ENCODE measurements at regions not wholly inside any gene's neighbourhood (a gene's known extent, or its start where the extent isn't known, plus 50 kb on each side); places are given as distances from the start of the nearest gene placed in this dataset.

GRCh38 chr2:40629768-40630434 lies 178.0 kb upstream of the SLC8A1 start:
- Histone ChIP-seq H3K4me1 (ENCODE audit: control insufficient read depth in 1 of 2, insufficient read depth in 1 of 2, low read depth in 1 of 2, low read length in 1 of 2) (no peaks in the 10 kb centered on the region), H3K9me3 (no peaks in the 10 kb centered on the region), H3K27ac (no peak overlapping the region), H3K36me3 (no peaks in the 10 kb centered on the region), H3K4me3 (ENCODE audit: low read depth in 1 of 2, low read length in 1 of 2) (no peak overlapping the region), H3K27me3 (no peaks in the 10 kb centered on the region)
- no peak for TF ChIP-seq CTCF (IDR thresholded peaks at IDR 0.05)

GRCh38 chr2:40639320-40639719 lies 187.4 kb upstream of the SLC8A1 start:
- Histone ChIP-seq H3K4me1 (ENCODE audit: control insufficient read depth in 1 of 2, insufficient read depth in 1 of 2, low read depth in 1 of 2, low read length in 1 of 2) (peaks cover 16 to 33% of the 10 kb centered on the region in 2 experiments), H3K9me3 (no peaks in the 10 kb centered on the region), H3K27me3 (no peaks in the 10 kb centered on the region), H3K4me3 (ENCODE audit: low read depth in 1 of 2, low read length in 1 of 2) (no peak overlapping the region), H3K36me3 (no peaks in the 10 kb centered on the region), H3K27ac (no peak overlapping the region)
- no peak for TF ChIP-seq CTCF (IDR thresholded peaks at IDR 0.05)

DNA sequence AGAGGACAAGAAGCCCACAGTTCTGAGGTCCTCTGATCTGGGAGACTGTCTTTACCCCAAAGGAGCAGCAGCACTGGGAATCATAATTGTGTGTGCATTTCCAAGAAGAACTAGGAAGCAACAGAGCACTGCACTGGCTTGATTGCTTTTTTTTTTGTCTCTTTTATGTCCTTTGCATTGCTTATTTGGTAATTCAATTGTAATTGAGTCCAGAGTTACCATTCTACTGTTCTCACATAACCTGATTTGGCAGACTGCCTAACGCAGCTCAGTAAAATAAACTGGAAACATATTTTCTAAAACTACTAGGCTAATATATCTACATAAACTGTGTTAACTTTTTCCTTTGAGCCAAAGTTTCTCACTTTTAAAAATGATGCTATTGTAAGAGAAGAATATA lies 190.3 kb upstream of the SLC8A1 start:
- no peaks in the 10 kb centered on the region for H3K36me3 ChIP-seq
- no peaks in the 10 kb centered on the region for H3K27me3 ChIP-seq

DNA sequence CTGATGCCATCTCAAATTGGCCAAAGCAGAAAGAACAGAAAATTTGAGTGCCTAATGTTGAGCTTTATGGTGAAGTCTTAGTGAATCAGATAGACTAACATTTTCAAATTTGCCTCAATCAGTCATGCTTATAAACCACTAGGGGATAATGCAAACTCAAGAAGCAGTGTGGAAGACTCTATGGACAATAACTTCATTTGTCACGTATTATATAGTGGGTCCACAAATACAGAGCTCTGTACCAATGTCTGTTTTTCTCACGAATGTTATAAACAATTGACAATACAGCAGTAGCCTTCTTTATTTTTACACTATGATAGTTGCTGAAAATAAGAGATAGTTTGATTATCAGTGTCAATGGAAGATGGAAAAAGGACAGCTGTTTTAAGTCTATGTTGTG lies 190.8 kb upstream of the SLC8A1 start:
- no peaks in the 10 kb centered on the region for H3K27me3 ChIP-seq
- H3K4me3 ChIP-seq (ENCODE audit: low read depth in 1 of 2, low read length in 1 of 2), result no peak overlapping the region
- no peaks in the 10 kb centered on the region for H3K9me3 ChIP-seq
- no peak overlapping the region for H3K27ac ChIP-seq
- no peaks in the 10 kb centered on the region for H3K36me3 ChIP-seq
- peaks cover 16 to 33% of the 10 kb centered on the region in 2 experiments for H3K4me1 ChIP-seq (ENCODE audit: control insufficient read depth in 1 of 2, insufficient read depth in 1 of 2, low read depth in 1 of 2, low read length in 1 of 2)
- TF ChIP-seq CTCF (IDR thresholded peaks at IDR 0.05), result no peak

More for the DNA sequence above, 190.3 kb upstream of the SLC8A1 start:
- no peak for TF ChIP-seq CTCF (IDR thresholded peaks at IDR 0.05)
- H3K9me3 ChIP-seq, result no peaks in the 10 kb centered on the region
- H3K4me3 ChIP-seq (ENCODE audit: low read depth in 1 of 2, low read length in 1 of 2), result no peak overlapping the region
- H3K27ac ChIP-seq, result no peak overlapping the region
- H3K4me1 ChIP-seq (ENCODE audit: control insufficient read depth in 1 of 2, insufficient read depth in 1 of 2, low read depth in 1 of 2, low read length in 1 of 2), result peaks cover 16 to 33% of the 10 kb centered on the region in 2 experiments

- Histone ChIP-seq H3K4me1 (ENCODE audit: control insufficient read depth in 1 of 2, insufficient read depth in 1 of 2, low read depth in 1 of 2, low read length in 1 of 2) (peaks cover 5 to 15% of the 10 kb centered on the region in 2 experiments), H3K27ac (no peak overlapping the region), H3K27me3 (no peaks in the 10 kb centered on the region), H3K4me3 (ENCODE audit: low read depth in 1 of 2, low read length in 1 of 2) (no peak overlapping the region), H3K36me3 (no peaks in the 10 kb centered on the region), H3K9me3 (no peaks in the 10 kb centered on the region)
- TF ChIP-seq CTCF (IDR thresholded peaks at IDR 0.05), result no peak
These were observed 194.8 kb upstream of the SLC8A1 start for GRCh38 chr2:40646642-40647041.
